HepG2 (cell line): ENCODE measurements at regions not wholly inside any gene's neighbourhood (a gene's known extent, or its start where the extent isn't known, plus 50 kb on each side); places are given as distances from the start of the nearest gene placed in this dataset.

Source experiments
- ATAC-seq: fragments of 200-7000 bp; cut with Tn5 transposase; 3 replicates; pipeline ENCODE4 v1.9.1; 2020; ENCODE audit warnings: mild to moderate bottlenecking, moderate library complexity
- BruUV-seq: library from RNA; stranded (reverse); fragments of 400-500 nt; replicated peaks from 2 replicates; lab custom pipeline; 2021; lab: Mats Ljungman, UMichigan
- CTCF ChIA-PET: fragments of 300-600 bp; formaldehyde crosslinking; extraction: SDS; loops from one replicate; lab custom pipeline; 2021; ENCODE audit warnings: low total read pairs, inconsistent platforms, low intra/inter-chr PET ratio; lab: Yijun Ruan, JAX
- POLR2A ChIA-PET: fragments of 350-600 bp; sonication (Branson Sonifier 250); formaldehyde crosslinking; loops from one replicate; lab custom pipeline; 2020; ENCODE audit warnings: antibody characterized with exemption, inconsistent platforms; lab: Yijun Ruan, JAX
- DNase-seq: peaks from one replicate; pipeline ENCODE4 v3.0.0-alpha.2; 2015; ENCODE audit warnings: low spot score
- FAIRE-seq: peaks from 3 replicates; lab custom pipeline; 2011; peaks lifted over from hg19 to GRCh38; lab: Jason Lieb, UNC
- H2AFZ ChIP-seq: one replicate; pipeline ENCODE4 v1.6.1; 2011; ENCODE audit warnings: low read length, inconsistent platforms
- H3K27ac ChIP-seq: fragments of 300-600 bp; 3 replicates; pipeline ENCODE4 v1.8.0; 2011; ENCODE audit warnings: mixed run types, mild to moderate bottlenecking, mixed read lengths, low read length, inconsistent platforms; ENCODE audit not compliant: insufficient read depth; ENCODE audit errors: extremely low read length
- H3K27me3 ChIP-seq, 2 experiments: fragments of 200-600 bp in 1 of 2; 2 replicates in 1 of 2; 3 replicates in 1 of 2; pipeline versions ENCODE4 v1.6.0 to v1.8.0; 2011; ENCODE audit warnings: low read length in 2 of 2, mild to moderate bottlenecking in 2 of 2, moderate library complexity in 2 of 2, inconsistent platforms in 1 of 2; ENCODE audit not compliant: insufficient read depth in 2 of 2, control insufficient read depth in 1 of 2
- H3K36me3 ChIP-seq, 2 experiments: fragments of 200-600 bp in 1 of 2; replicated peaks in 1 of 2; 2 replicates in 1 of 2; 3 replicates in 1 of 2; pipeline versions ENCODE4 v1.5.1 to v1.8.0; 2011; ENCODE audit warnings: low read length in 2 of 2, inconsistent platforms in 1 of 2; ENCODE audit not compliant: insufficient read depth in 2 of 2, control insufficient read depth in 1 of 2
- H3K4me1 ChIP-seq: 2 replicates; pipeline ENCODE4 v1.5.1; 2012; ENCODE audit warnings: low read length, inconsistent platforms; ENCODE audit not compliant: insufficient read depth
- H3K4me2 ChIP-seq: 2 replicates; pipeline ENCODE4 v1.6.0; 2011; ENCODE audit warnings: low read depth, low read length, inconsistent platforms
- H3K4me3 ChIP-seq, 3 experiments: fragments of 200-600 bp in 1 of 3; sonication (generic), shearing (Covaris generic) in 1 of 3; replicated peaks in 1 of 3; 2 replicates each; pipeline ENCODE4 v1.5.1; 2011 to 2016; ENCODE audit warnings: low read length in 3 of 3, inconsistent platforms in 2 of 3, low read depth in 2 of 3, mild to moderate bottlenecking in 2 of 3, control low read depth in 1 of 3, mixed read lengths in 1 of 3; ENCODE audit not compliant: insufficient read depth in 1 of 3
- H3K79me2 ChIP-seq: one replicate; pipeline ENCODE4 v1.6.1; 2011; ENCODE audit warnings: low read length, inconsistent platforms; ENCODE audit not compliant: insufficient read depth
- H3K9ac ChIP-seq: 2 replicates; pipeline ENCODE4 v1.6.0; 2011; ENCODE audit warnings: mild to moderate bottlenecking, low read depth, low read length, inconsistent platforms; ENCODE audit not compliant: insufficient read depth
- H3K9me3 ChIP-seq: 2 replicates; pipeline ENCODE4 v1.5.1; 2012; ENCODE audit warnings: mild to moderate bottlenecking, low read length
- H4K20me1 ChIP-seq: 2 replicates; pipeline ENCODE4 v1.6.0; 2011; ENCODE audit warnings: inconsistent platforms, mild to moderate bottlenecking, low read length, moderate library complexity; ENCODE audit not compliant: insufficient read depth
- BCL3 ChIP-seq: sonication (generic); formaldehyde crosslinking; IDR thresholded peaks from 2 replicates; pipeline ENCODE4 v1.5.1; 2020; ENCODE audit warnings: mild to moderate bottlenecking, missing genetic modification reagents, moderate library complexity
- HNF1B ChIP-seq: sonication (generic); formaldehyde crosslinking; IDR thresholded peaks from 2 replicates; pipeline ENCODE4 v1.5.1; 2020; ENCODE audit warnings: mild to moderate bottlenecking, moderate library complexity, missing genetic modification reagents
- MAFF ChIP-seq: IDR thresholded peaks from 2 replicates; pipeline ENCODE4 v1.6.1; 2011; ENCODE audit warnings: low read depth, low read length, improper control_type of control experiment
- MAFK ChIP-seq, 2 experiments: IDR thresholded peaks in 1 of 2; conservative IDR thresholded peaks in 1 of 2; 2 replicates each; pipeline ENCODE4 v1.6.1; 2011; ENCODE audit warnings: improper control_type of control experiment in 2 of 2, low read length in 2 of 2
- RBM39 ChIP-seq: fragments of 200-400 bp; formaldehyde crosslinking; IDR thresholded peaks from one replicate; pipeline ENCODE4 v1.6.1; 2018; ENCODE audit warnings: antibody characterized with exemption, mild to moderate bottlenecking, low read depth, low read length; ENCODE audit not compliant: poor library complexity, severe bottlenecking
- RXRA ChIP-seq: sonication (generic); formaldehyde crosslinking; IDR thresholded peaks from 2 replicates; pipeline ENCODE4 v1.5.1; 2020; ENCODE audit warnings: missing genetic modification reagents
- TFDP1 ChIP-seq: IDR thresholded peaks from 2 replicates; pipeline ENCODE4 v1.6.1; 2016; ENCODE audit warnings: missing compliant biosample characterization, missing genetic modification reagents, borderline replicate concordance
- ZNF784 ChIP-seq: sonication (generic); formaldehyde crosslinking; IDR thresholded peaks from 2 replicates; pipeline ENCODE4 v1.5.1; 2020; ENCODE audit warnings: missing genetic modification reagents, mild to moderate bottlenecking, borderline replicate concordance
- WGBS: methylation state at CpG from one replicate; pipeline ENCODE4 v1.1.6; 2017; ENCODE audit warnings: low lambda C conversion rate; 5-methylcytosine and 5-hydroxymethylcytosine counted together
- in situ Hi-C: cut with HindIII; loops from 2 replicates; pipeline ENCODE4 v1.10.0; 2017; ENCODE audit warnings: low pct_unique_long_range_greater_than_20kb; ENCODE audit not compliant: extremely low pct_ligation_motif_present
- intact Hi-C: fragments of 100-400 bp; cut with micrococcal nuclease; formaldehyde crosslinking; loops from one replicate; pipeline ENCODE4 v1.10.0; 2022; ENCODE audit not compliant: unreplicated experiment

DNA sequence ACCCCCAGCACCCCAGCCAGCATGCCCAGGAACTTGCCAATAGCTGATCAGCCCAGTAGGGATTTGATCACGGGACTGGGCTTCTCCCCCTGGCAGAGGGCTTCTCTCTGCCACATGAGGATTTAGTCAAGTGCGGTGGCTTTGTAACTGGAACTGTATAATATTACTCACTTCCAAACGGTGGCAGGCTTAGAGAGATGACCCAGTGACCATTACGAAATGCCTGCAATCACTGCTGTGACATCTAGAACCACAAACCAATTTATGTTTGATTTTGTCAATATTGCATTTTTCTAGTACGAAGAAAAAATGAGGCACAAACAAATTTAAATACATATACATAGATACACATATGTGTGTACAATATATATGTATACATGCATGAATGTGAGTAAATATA, 192.1 kb downstream of the ERCC6L2 start:
- intact Hi-C loops: loop anchor here (10.0 kb wide), 2 partner anchors 147 to 553 kb away; partner anchors contain the start of gene PTCH1
- FAIRE-seq: no peak
- CTCF ChIA-PET: no interaction called here

GRCh38 chr9:96067004-96067403, 191.5 kb downstream of the ERCC6L2 start:
- FAIRE-seq: no peak
- BruUV-seq: no TSS peak
- Histone ChIP-seq H2AFZ (no peak overlapping the region), H3K4me3 (no peak overlapping the region), H3K4me2 (no peak overlapping the region), H3K4me1 (peaks cover 8% of the 10 kb centered on the region; the same call in 1 of the 2 replicates), H4K20me1 (no peaks in the 10 kb centered on the region), H3K27ac (no peak overlapping the region), H3K9ac (no peak overlapping the region), H3K36me3 (no peaks in the 10 kb centered on the region), H3K79me2 (no peaks in the 10 kb centered on the region), H3K27me3 (peaks cover 0 to 19% of the 10 kb centered on the region in 2 experiments; a peak in 3 of 5 replicates), H3K9me3 (no peaks in the 10 kb centered on the region)
- ChIA-PET POLR2A (no interaction called here), CTCF (no interaction called here)
- TF ChIP-seq TFDP1 (CRISPR knock-in tag) (no peak), ZNF784 (no peak), BCL3 (CRISPR knock-in tag) (no peak), RXRA (no peak), RBM39 (no peak)
- in situ Hi-C loops: no loop called here
- WGBS: 7% methylated on average over 7 of the region's 7 CpGs
- DNase-seq: no peak
- intact Hi-C loops: loop anchor here (10.0 kb wide), 2 partner anchors 148 to 552 kb away; partner anchors contain the start of gene PTCH1
- no peak for ATAC-seq

More for the DNA sequence above, 192.1 kb downstream of the ERCC6L2 start:
- Histone ChIP-seq H3K4me1 (peaks cover 8% of the 10 kb centered on the region; the same call in 1 of the 2 replicates), H3K27ac (no peak overlapping the region), H3K9ac (no peak overlapping the region), H3K4me3 (no peak overlapping the region), H4K20me1 (no peaks in the 10 kb centered on the region), H3K79me2 (no peaks in the 10 kb centered on the region), H3K4me2 (no peak overlapping the region), H2AFZ (no peak overlapping the region), H3K36me3 (no peaks in the 10 kb centered on the region), H3K9me3 (no peaks in the 10 kb centered on the region), H3K27me3 (peaks cover 0 to 19% of the 10 kb centered on the region in 2 experiments; a peak in 3 of 5 replicates)
- ATAC-seq (no peak), DNase-seq (no peak)
- in situ Hi-C loops: no loop called here
- BruUV-seq: no TSS peak
- WGBS: 20% methylated on average over 5 of the region's 5 CpGs
- TF ChIP-seq MAFF: peak; percentile 50; the same call in 1 of the 2 replicates
- peak; percentile 56 to 61; a peak in 3 of 4 replicates for TF ChIP-seq MAFK (conservative IDR thresholded peaks at IDR 0.05 in 1 of 2, IDR thresholded peaks at IDR 0.05 in 1 of 2; ENCODE audit: low read length in 2 of 2)
- no peak for TF ChIP-seq HNF1B
- POLR2A ChIA-PET: no interaction called here
